ENCODE measurements at regions not wholly inside any gene's neighbourhood (a gene's known extent, or its start where the extent isn't known, plus 50 kb on each side); places are given as distances from the start of the nearest gene placed in this dataset.

- TF ChIP-seq SMAD3 (CRISPR knock-in tag; IDR thresholded peaks at IDR 0.05) (no peak), PBX3 (CRISPR knock-in tag; IDR thresholded peaks at IDR 0.05; ENCODE audit: borderline replicate concordance) (no peak), CTCF (CRISPR knock-in tag; IDR thresholded peaks at IDR 0.05) (no peak)
These were observed 798.5 kb downstream of the TRIB2 start for GRCh38 chr2:13515254-13515653.

Measured in HepG2 (cell line).